HG03520 (cell line): ENCODE measurements at regions not wholly inside any gene's neighbourhood (a gene's known extent, or its start where the extent isn't known, plus 50 kb on each side); places are given as distances from the start of the nearest gene placed in this dataset.
"Not testable (repeated sequence)": the region's sequence is repeated elsewhere in the genome, so short reads cannot be mapped to it uniquely, and the experiment has no call there.

ENCODE experiments used
- ATAC-seq: cut with Tn5 transposase; IDR thresholded peaks from one replicate; pipeline ENCODE4 v1.9.1; 2021; ENCODE audit warnings: mild to moderate bottlenecking, moderate library complexity; ENCODE audit not compliant: unreplicated experiment

- ATAC-seq: no peak
These were observed 103.5 kb upstream of the FRMPD4 start for GRCh38 chrX:12034741-12035140.

GRCh38 chrX:12042615-12043014 lies 95.7 kb upstream of the FRMPD4 start:
- no peak for ATAC-seq

- no peak for ATAC-seq
These were observed 86.2 kb upstream of the FRMPD4 start for GRCh38 chrX:12052109-12052508.

DNA sequence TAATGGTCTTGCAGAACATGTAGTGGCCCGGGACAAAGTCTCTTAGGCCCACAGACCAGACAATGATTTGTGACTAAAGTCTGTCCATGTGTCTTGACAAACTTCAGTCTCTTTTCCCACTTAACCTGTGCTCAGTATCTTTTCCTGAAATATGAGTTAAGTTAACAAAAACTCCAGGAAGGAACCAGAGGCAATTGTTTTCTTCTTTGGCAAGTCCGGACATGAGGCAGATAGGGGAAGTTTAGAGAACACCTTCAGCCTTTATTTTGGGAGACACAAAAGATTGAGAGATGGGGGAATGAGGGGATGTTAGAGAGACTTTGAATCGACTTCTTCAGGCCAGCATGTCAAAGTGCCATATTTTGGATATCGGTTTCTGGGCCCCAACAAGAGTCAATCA lies 80.2 kb upstream of the FRMPD4 start:
- no peak for ATAC-seq

GRCh38 chrX:12060489-12061260 lies 77.6 kb upstream of the FRMPD4 start:
- ATAC-seq: no peak

GRCh38 chrX:12065251-12065650 lies 73.0 kb upstream of the FRMPD4 start:
- ATAC-seq: no peak

GRCh38 chrX:12076046-12076445 lies 62.2 kb upstream of the FRMPD4 start:
- ATAC-seq: no peak

GRCh38 chrX:12080265-12080664 lies 58.0 kb upstream of the FRMPD4 start:
- no peak for ATAC-seq

DNA sequence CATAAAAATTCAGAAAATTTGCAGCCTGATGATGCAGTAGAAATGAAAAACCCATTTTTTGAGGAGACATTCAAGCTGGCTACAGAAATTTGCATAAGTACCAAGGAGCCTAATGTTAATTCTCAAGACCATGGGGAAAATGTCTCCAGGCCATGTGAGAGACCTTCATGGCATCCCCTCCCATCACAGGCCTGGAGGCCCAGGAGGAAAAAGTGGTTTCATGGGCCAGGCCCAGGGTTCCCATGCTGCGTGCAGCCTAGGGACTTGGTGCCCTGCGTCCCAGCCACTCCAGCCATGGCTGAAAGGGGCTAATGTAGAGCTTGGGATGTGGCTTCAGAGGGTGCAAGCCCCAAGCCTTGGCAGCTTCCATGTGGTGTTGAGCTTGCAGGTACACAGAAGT lies 55.3 kb upstream of the FRMPD4 start:
- not testable (repeated sequence) for ATAC-seq
